Epithelial cell of esophagus (primary cell): ENCODE measurements at regions not wholly inside any gene's neighbourhood (a gene's known extent, or its start where the extent isn't known, plus 50 kb on each side); places are given as distances from the start of the nearest gene placed in this dataset.
A peak's percentile ranks its signal among the peaks of the same experiment; 100 is the strongest.
"Not testable (repeated sequence)": the region's sequence is repeated elsewhere in the genome, so short reads cannot be mapped to it uniquely, and the experiment has no call there.

Source experiments
- DNase-seq: peaks from one replicate; pipeline ENCODE4 v3.0.0; 2010; ENCODE audit warnings: low read depth
- H3K4me3 ChIP-seq: 2 replicates; pipeline ENCODE4 v1.5.1; 2011; ENCODE audit warnings: mild to moderate bottlenecking, low read length, control low read depth
- TF ChIP-seq, protein P1 (sequence below): IDR thresholded peaks from 2 replicates; pipeline ENCODE4 v1.5.1; 2011; ENCODE audit warnings: low read depth, mild to moderate bottlenecking, low read length, control low read depth, inconsistent platforms; ENCODE audit not compliant: insufficient read depth; ENCODE audit errors: missing control alignments

DNA sequence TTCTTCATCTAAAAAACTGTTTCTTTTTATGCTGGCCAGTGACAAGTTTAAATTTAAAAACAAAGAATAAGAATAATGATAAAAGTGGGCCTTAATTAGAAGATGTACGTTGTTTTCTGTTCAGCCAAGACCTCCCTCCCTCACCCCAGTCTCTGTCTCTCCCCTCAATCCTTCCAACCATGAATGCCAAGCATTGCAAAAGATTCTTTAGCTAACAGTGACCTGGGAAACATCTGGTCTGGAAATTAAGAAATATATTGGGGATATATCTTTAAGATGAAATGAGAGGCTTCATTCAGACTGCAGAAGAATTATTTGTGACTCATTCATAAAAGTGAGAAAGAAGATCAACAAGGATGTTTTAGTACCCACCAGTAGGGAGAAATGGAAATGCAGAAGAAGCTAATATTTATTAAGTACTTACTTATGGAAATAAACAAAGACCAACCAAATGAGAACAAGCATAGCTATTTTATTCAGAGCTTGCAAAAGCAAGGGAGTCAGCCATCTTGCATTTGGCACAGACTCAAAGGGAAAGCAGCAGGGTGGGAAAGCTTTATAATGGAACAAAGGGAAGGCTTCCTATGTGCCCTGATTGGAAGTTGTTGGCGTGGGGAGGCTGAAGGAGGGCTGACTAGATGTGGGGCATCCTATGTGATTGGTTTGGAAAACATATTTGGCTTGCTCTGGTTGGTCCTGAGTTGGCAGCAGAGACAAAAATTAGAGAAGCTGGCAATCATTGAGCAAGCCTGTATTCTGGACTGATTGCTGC lies 595.4 kb upstream of the GHITM start:
- DNase-seq, result no peak
- no peak overlapping the region for H3K4me3 ChIP-seq
- TF ChIP-seq, protein P1, sequence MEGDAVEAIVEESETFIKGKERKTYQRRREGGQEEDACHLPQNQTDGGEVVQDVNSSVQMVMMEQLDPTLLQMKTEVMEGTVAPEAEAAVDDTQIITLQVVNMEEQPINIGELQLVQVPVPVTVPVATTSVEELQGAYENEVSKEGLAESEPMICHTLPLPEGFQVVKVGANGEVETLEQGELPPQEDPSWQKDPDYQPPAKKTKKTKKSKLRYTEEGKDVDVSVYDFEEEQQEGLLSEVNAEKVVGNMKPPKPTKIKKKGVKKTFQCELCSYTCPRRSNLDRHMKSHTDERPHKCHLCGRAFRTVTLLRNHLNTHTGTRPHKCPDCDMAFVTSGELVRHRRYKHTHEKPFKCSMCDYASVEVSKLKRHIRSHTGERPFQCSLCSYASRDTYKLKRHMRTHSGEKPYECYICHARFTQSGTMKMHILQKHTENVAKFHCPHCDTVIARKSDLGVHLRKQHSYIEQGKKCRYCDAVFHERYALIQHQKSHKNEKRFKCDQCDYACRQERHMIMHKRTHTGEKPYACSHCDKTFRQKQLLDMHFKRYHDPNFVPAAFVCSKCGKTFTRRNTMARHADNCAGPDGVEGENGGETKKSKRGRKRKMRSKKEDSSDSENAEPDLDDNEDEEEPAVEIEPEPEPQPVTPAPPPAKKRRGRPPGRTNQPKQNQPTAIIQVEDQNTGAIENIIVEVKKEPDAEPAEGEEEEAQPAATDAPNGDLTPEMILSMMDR, result no peak

DNA sequence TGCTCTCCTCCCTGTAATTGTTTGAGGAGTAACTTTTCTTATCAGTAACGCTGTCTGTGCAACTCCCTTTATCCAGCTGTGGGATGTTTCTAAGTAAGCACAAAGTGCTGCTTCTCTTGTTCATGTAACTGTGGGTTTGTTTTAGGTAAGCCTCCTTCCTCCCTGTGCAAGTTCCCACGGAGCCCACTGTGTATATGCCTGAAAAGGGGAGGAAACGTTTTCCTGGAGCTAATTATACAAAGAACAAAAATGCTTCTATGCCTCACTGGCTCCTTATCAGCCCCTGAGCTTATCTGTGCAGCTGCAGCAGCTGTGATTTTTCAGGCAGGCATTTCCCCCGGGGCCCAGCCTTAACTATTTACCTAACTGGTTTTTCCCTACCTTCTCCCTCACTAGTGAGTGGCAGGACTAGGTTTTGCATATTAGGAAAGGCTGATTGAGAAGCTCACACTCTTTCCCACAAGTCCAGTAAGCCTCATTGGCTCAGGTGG lies 593.4 kb upstream of the GHITM start:
- no peak overlapping the region for H3K4me3 ChIP-seq
- TF ChIP-seq, protein P1, result no peak

DNA sequence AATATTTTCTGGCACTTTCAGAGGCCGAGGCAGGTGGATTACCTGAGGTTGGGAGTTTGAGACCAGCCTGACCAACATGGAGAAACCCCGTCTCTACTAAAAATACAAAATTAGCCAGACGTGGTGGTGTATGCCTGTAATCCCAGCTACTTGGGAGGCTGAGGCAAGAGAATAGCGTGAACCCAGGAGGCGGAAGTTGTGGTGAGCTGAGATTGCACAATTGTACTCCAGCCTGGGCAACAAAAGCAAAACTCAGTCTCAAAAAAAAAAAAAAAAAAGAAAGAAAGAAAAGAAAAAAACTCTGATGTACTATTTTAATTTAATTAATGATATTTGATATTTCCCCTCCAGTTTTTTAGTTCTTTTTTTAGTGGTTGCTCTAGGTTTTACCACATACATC lies 588.1 kb upstream of the GHITM start:
- not testable (repeated sequence) for DNase-seq, H3K4me3 ChIP-seq

More for the DNA sequence above, 593.4 kb upstream of the GHITM start:
- DNase-seq, result peak; percentile 23

DNA sequence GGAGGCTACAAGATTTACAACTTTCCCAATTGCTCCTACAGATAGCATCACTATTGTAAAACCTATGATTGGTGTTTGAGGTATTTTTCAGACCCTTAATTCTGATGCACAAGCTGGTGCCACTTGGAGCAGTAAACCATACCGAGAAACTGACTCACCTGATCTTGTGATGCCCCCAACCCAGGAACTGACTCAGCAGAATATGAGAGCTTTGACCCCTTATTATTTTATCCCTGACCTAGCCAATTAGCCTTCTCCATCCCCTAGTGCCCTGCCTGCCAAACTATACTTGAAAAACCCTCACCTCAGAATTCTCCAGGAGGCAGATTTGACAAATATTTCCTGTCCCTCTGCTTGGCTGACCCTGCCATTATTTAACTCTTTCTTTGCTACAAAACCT lies 585.9 kb upstream of the GHITM start:
- no peak for DNase-seq
- no peak overlapping the region for H3K4me3 ChIP-seq
- TF ChIP-seq, protein P1, result no peak

DNA sequence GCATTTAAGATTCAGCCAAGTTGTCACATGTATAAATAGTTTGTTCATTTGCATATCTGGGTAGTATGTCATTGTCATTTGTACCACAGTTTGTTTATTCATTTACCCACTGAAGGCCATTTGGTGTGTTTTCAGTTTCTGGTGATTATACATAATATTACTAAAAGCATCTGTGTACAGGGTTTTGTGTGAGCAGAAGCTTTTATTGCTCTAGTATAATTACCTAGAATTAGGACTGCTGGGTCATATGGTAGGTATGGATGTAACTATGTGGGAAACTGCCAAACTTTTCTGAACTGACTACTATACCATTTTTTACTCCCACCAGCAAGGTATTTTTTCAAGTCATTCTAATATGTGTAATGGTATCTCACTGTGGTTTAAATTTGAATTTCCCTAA lies 584.0 kb upstream of the GHITM start:
- TF ChIP-seq, protein P1, result no peak
- DNase-seq, result no peak

DNA sequence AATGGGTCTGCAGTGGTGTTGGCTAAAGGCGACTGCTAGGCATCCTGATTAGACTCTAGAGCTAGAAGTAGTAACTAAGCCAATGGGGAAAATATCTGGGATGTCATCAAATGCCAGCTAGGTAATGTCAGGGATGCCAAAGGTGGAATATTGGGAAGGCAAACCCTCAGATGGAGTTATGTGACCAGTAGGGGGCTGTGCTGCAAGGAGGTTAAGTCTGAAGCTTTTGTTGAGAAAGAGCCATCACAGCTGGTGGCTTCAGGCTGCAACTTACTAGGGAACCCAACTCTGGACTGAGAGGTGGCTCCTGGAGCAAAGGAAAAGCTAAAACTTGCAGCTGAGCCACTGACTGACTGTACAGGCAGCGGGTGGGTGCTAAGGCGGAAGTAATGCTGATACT lies 576.9 kb upstream of the GHITM start:
- DNase-seq, result no peak
- H3K4me3 ChIP-seq, result no peak overlapping the region
- TF ChIP-seq, protein P1, result no peak

More for the DNA sequence above, 584.0 kb upstream of the GHITM start:
- H3K4me3 ChIP-seq, result no peak overlapping the region

DNA sequence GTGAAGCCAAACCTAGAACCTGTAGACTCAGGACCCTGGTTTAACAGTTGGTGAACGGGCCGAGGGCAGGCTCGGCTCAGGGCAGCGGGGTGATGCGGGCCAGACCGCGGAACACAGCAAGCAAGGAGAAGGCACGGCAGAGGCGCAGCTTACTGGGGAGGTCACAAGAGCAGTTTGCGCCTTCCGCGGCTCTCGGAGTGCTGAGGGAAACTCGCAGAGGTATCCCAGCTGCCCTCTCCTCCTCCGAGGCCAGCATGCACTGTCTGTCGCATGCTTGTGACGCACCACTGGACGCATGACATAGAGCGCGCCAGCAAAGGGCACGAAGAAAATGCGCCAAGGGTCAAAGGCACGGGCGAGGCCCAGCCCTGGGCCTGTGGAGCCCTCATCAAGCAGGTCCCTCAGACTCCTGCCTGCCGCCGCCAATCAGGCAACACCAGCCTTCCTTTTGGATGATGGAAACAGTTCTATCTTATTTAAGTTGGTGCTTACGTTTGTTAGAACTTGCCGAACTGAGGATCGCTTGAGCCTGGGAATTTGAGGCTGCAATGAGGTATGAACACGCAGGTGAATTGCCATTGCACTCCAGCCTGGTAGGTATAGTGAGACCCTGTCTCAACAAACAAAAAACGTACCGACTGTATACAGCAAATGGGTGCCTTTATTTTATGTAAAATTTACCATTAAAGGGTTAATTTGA lies 574.3 kb upstream of the GHITM start:
- TF ChIP-seq, protein P1, result no peak
- no peak for DNase-seq
- no peak overlapping the region for H3K4me3 ChIP-seq
